C4-2B (cell line): ENCODE measurements at regions not wholly inside any gene's neighbourhood (a gene's known extent, or its start where the extent isn't known, plus 50 kb on each side); places are given as distances from the start of the nearest gene placed in this dataset.

Source experiments
- ZFX ChIP-seq: fragments of 450-650 bp; IDR thresholded peaks from 2 replicates; pipeline ENCODE4 v1.6.1; 2017
- TF ChIP-seq, protein P1 (sequence below): fragments of 450-650 bp; conservative IDR thresholded peaks from 2 replicates; pipeline ENCODE4 v1.5.1; 2017; ENCODE audit warnings: mild to moderate bottlenecking

DNA sequence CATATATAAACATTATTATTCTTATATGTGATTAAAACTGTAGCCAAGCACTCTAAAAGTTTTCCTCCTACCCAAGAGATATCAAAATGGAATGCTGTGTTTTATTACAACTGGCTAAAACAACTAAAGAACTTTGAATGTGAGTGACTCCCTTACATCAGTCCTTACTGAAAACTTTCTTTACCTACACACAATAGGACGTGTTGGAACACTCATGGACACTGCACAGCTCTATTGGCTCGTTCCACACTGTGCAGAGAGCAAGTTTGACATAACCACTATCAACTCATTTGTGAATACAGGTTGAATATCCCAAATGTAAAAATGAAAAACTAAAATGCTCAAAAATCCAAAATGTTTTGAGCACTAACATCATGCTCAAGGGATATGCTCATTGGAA is 650.6 kb downstream of the SLC4A3 start:
- TF ChIP-seq, protein P1, sequence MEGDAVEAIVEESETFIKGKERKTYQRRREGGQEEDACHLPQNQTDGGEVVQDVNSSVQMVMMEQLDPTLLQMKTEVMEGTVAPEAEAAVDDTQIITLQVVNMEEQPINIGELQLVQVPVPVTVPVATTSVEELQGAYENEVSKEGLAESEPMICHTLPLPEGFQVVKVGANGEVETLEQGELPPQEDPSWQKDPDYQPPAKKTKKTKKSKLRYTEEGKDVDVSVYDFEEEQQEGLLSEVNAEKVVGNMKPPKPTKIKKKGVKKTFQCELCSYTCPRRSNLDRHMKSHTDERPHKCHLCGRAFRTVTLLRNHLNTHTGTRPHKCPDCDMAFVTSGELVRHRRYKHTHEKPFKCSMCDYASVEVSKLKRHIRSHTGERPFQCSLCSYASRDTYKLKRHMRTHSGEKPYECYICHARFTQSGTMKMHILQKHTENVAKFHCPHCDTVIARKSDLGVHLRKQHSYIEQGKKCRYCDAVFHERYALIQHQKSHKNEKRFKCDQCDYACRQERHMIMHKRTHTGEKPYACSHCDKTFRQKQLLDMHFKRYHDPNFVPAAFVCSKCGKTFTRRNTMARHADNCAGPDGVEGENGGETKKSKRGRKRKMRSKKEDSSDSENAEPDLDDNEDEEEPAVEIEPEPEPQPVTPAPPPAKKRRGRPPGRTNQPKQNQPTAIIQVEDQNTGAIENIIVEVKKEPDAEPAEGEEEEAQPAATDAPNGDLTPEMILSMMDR = no peak
- TF ChIP-seq ZFX = no peak
